ENCODE measurements at regions not wholly inside any gene's neighbourhood (a gene's known extent, or its start where the extent isn't known, plus 50 kb on each side); places are given as distances from the start of the nearest gene placed in this dataset.

DNA sequence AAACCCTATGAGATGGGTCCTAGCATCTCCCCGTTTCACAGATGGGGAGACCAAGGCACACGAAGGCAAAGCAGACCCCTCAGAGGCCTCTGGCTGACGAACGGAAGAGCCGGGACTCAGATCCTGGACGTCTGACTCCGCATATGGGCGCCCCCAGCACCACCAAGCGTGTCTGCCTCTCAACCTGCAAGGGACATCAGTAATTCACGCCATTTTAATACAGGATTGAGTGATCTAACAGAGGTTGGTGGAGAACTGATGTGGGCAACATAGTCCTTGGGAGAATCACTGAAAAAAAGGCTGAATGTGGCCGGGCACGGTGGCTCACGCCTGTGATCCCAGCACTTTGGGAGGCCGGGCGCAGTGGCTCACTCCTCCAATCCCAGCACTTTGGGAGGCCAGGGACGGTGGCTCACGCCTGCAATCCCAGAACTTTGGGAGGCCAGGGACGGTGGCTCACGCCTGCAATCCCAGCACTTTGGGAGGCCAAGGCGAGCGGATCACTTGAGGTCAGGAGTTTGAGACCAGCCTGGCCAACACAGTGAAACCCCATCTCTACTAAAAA lies 206.6 kb downstream of the DLL1 start:
- TF ChIP-seq, protein P1, sequence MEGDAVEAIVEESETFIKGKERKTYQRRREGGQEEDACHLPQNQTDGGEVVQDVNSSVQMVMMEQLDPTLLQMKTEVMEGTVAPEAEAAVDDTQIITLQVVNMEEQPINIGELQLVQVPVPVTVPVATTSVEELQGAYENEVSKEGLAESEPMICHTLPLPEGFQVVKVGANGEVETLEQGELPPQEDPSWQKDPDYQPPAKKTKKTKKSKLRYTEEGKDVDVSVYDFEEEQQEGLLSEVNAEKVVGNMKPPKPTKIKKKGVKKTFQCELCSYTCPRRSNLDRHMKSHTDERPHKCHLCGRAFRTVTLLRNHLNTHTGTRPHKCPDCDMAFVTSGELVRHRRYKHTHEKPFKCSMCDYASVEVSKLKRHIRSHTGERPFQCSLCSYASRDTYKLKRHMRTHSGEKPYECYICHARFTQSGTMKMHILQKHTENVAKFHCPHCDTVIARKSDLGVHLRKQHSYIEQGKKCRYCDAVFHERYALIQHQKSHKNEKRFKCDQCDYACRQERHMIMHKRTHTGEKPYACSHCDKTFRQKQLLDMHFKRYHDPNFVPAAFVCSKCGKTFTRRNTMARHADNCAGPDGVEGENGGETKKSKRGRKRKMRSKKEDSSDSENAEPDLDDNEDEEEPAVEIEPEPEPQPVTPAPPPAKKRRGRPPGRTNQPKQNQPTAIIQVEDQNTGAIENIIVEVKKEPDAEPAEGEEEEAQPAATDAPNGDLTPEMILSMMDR (IDR thresholded peaks at IDR 0.05; ENCODE audit: insufficient read depth, low read length): no peak
- DNase-seq (ENCODE audit: low read depth): no peak
- H3K4me3 ChIP-seq (ENCODE audit: low read depth, low read length): no peak overlapping the region

DNA sequence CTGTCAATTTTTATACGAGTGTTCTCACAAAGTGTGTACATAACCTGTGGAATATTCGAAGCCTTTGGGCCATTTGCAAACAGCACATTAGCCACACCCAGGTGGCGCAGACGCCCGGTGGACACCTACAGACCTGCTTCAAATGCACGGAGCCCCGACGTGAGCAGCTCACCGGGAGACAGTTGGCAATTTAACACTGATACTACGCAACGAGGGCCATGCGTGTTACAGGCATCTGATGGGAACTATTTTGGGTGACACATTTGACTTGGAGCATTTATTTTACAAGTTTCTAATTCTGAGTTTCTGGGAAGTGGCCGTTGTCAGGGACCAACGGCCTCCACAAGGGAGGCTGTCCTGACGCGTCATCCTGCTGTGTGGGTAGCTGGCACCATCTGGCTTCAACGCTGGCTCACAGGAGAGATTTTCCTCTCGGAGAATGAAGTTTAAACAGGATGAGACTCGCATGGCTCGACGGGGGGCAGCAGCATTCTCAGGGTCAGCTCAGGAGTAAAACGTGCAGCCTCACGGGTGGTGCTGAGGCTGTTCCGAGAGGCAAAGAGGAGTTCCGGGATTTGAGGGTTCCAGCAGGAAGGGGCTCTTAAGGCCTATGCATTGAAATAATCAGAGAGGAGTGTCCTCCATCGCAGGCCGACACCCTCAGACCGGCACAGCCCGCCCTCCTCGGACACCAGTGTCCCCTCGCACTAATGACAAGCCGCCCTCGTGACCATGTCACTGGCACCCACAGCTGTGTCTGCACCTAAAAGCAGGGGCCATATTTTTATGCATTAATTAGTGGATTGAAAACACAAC lies 207.4 kb downstream of the DLL1 start:
- DNase-seq (ENCODE audit: low read depth): no peak
- H3K4me3 ChIP-seq (ENCODE audit: low read depth, low read length): no peak overlapping the region
- TF ChIP-seq, protein P1 (IDR thresholded peaks at IDR 0.05; ENCODE audit: insufficient read depth, low read length): no peak

DNA sequence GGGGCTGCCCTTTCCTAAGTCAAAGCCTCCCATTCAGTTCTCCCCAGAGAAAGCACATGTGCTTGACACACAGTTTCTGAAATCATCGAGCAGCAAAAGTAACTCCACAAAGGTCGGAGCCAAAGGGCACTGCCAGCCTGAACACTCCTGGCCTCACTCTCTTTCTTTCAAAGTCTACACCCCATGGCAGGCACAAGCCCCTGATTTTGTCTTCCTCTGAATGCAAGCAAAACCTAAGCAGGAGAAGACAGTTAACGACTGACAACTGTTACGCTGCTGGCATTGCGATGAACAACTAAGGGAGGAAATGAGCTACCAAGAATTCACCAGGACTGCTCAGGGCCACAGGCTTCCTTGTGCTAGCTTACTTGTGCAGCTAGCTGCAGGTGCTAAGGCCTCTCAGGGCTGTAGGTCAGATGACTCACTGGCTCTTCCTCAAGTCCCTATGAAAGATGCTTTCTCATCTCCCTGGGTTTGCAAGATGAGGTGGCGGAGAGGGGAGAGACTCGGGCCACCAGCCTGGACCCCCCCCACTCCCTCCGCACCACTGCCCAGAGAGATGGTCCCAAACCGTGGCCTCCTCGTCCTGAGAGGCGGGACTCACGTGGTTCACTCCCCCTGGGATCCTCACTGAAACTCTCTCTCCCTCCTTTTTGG lies 208.2 kb downstream of the DLL1 start:
- H3K4me3 ChIP-seq (ENCODE audit: low read depth, low read length): no peak overlapping the region
- TF ChIP-seq, protein P1 (IDR thresholded peaks at IDR 0.05; ENCODE audit: insufficient read depth, low read length): no peak
- DNase-seq (ENCODE audit: low read depth): no peak

DNA sequence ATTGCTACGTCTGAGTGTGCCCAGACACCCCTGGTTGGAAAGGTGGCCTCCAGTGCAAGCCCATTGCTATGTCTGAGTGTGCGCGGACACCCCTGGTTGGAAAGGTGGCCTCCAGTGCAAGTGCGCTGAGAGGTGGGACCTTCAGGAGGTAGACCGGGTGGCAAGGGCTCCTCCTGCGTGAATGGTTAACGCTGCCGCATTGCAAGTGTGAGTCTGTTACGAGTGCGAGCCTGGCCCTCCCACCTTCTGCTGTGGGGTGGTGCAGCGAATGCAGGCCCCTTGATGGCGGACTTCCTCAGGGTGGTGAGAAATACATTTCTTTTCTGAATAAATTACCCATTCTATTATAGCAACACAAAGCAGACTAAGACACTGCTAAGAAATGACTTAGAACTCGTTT lies 208.8 kb downstream of the DLL1 start:
- TF ChIP-seq, protein P1 (IDR thresholded peaks at IDR 0.05; ENCODE audit: insufficient read depth, low read length): no peak
- no peak for DNase-seq (ENCODE audit: low read depth)
- H3K4me3 ChIP-seq (ENCODE audit: low read depth, low read length): no peak overlapping the region

DNA sequence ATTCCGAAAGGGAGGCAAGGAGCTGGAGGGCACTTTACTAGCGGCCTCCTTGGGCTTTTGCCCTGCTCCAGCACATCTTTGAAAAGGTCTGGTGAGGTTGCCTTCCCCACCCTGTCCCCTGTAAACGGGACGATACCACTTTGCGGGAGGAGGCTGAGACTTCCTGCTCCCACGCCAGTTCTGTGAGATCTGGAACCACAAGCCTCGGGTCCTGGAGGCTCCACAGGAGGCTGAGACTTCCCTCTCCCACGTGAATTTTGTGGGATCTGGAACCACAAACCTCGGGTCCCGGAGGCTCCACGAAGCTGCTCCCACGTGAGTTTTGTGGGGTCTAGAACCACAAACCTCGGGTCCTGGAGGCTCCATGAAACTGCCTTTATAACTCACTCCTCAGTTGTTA lies 209.3 kb downstream of the DLL1 start:
- no peak overlapping the region for H3K4me3 ChIP-seq (ENCODE audit: low read depth, low read length)
- no peak for DNase-seq (ENCODE audit: low read depth)
- TF ChIP-seq, protein P1 (IDR thresholded peaks at IDR 0.05; ENCODE audit: insufficient read depth, low read length): no peak

DNA sequence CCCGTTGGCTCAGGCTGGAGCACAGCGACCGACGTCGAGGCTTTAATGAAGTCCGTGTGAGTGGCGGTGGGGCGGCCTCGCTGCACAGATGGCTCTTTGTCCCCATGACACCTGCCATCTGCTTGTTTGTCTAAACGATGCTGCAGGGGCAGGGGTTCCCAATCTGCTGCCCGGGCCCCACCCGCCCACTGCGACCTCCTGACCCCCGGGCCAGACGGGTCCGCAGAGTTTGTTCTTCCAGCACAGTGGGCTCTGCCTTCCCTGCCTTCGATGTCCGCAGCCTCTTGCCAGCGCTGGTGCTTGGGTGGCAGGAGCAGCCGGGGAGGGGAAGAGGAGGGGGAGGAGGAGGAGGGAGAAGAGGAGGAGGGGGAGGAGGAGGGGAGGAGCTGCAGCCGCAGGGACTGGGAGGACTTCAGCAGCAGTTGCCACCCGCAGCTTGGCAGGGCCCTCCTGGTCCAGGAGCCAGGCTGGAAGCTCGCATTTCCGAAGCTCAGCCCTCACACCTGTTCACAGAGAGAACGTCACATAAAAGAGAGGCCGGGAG lies 210.0 kb downstream of the DLL1 start:
- TF ChIP-seq, protein P1 (IDR thresholded peaks at IDR 0.05; ENCODE audit: insufficient read depth, low read length): no peak
- DNase-seq (ENCODE audit: low read depth): no peak
- no peak overlapping the region for H3K4me3 ChIP-seq (ENCODE audit: low read depth, low read length)
